HEK293 (cell line): ENCODE measurements at regions not wholly inside any gene's neighbourhood (a gene's known extent, or its start where the extent isn't known, plus 50 kb on each side); places are given as distances from the start of the nearest gene placed in this dataset.
A peak's percentile ranks its signal among the peaks of the same experiment; 100 is the strongest.

ENCODE experiments used
- CTCF ChIA-PET: fragments of 350-600 bp; formaldehyde crosslinking; extraction: SDS; loops from one replicate; lab custom pipeline; 2021; ENCODE audit warnings: antibody characterized with exemption; lab: Yijun Ruan, JAX
- POLR2A ChIA-PET: fragments of 300-600 bp; formaldehyde crosslinking; extraction: SDS; loops from one replicate; lab custom pipeline; 2020; ENCODE audit warnings: antibody characterized with exemption, inconsistent platforms; lab: Yijun Ruan, JAX
- H3K27ac ChIP-seq: fragments of 200-500 bp; sonication (Bioruptor generic); 2 replicates; pipeline ENCODE4 v1.5.1; 2014; ENCODE audit warnings: low read depth, low read length, control low read depth, inconsistent platforms; ENCODE audit errors: extremely low read depth
- H3K36me3 ChIP-seq, 2 experiments: fragments of 200-500 bp in 1 of 2; sonication (Bioruptor generic) in 1 of 2; 1 replicate in 1 of 2; 2 replicates in 1 of 2; pipeline ENCODE4 v1.5.1; 2014 to 2017; ENCODE audit warnings: inconsistent platforms in 2 of 2, low read length in 2 of 2; ENCODE audit not compliant: control insufficient read depth in 2 of 2, insufficient read depth in 1 of 2
- H3K4me1 ChIP-seq: fragments of 200-500 bp; sonication (Bioruptor generic); 2 replicates; pipeline ENCODE4 v1.5.1; 2014; ENCODE audit warnings: mild to moderate bottlenecking, low read length, inconsistent platforms; ENCODE audit not compliant: control insufficient read depth, insufficient read depth
- H3K4me3 ChIP-seq: 2 replicates; pipeline ENCODE4 v1.5.1; 2011; ENCODE audit warnings: low read depth, mild to moderate bottlenecking, control low read depth, low read length, moderate library complexity
- H3K9me3 ChIP-seq: fragments of 200-500 bp; sonication (Bioruptor generic); 2 replicates; pipeline ENCODE4 v1.5.1; 2014; ENCODE audit warnings: low read depth, low read length, inconsistent platforms; ENCODE audit not compliant: control insufficient read depth, insufficient read depth
- BCL11A ChIP-seq: fragments of 450-650 bp; formaldehyde crosslinking; IDR thresholded peaks from 2 replicates; pipeline ENCODE4 v1.5.1; 2016; ENCODE audit warnings: low read depth, missing biosample characterization, missing genetic modification characterization
- INSM2 ChIP-seq: fragments of 450-650 bp; formaldehyde crosslinking; IDR thresholded peaks from 2 replicates; pipeline ENCODE4 v1.5.1; 2016; ENCODE audit warnings: missing biosample characterization, missing genetic modification characterization
- KLF9 ChIP-seq: fragments of 450-650 bp; formaldehyde crosslinking; IDR thresholded peaks from 2 replicates; pipeline ENCODE4 v1.5.1; 2016; ENCODE audit warnings: missing biosample characterization, missing genetic modification characterization, low read depth
- REST ChIP-seq: fragments of 450-650 bp; formaldehyde crosslinking; IDR thresholded peaks from 2 replicates; pipeline ENCODE4 v1.5.1; 2016; ENCODE audit warnings: missing biosample characterization, missing genetic modification characterization
- SP3 ChIP-seq: fragments of 450-650 bp; formaldehyde crosslinking; IDR thresholded peaks from 2 replicates; pipeline ENCODE4 v1.5.1; 2016; ENCODE audit warnings: missing biosample characterization, missing genetic modification characterization
- WT1 ChIP-seq: fragments of 450-650 bp; formaldehyde crosslinking; IDR thresholded peaks from 2 replicates; pipeline ENCODE4 v1.5.1; 2016; ENCODE audit warnings: missing biosample characterization, missing genetic modification characterization
- YY2 ChIP-seq: fragments of 450-650 bp; formaldehyde crosslinking; IDR thresholded peaks from 2 replicates; pipeline ENCODE4 v1.5.1; 2016; ENCODE audit warnings: missing biosample characterization, missing genetic modification characterization
- ZBTB17 ChIP-seq: fragments of 450-650 bp; formaldehyde crosslinking; IDR thresholded peaks from 2 replicates; pipeline ENCODE4 v1.5.1; 2016; ENCODE audit warnings: missing biosample characterization, missing genetic modification characterization
- ZBTB8A ChIP-seq: fragments of 450-650 bp; formaldehyde crosslinking; IDR thresholded peaks from 2 replicates; pipeline ENCODE4 v1.5.1; 2016; ENCODE audit warnings: missing biosample characterization, missing genetic modification characterization
- ZEB2 ChIP-seq: fragments of 450-650 bp; formaldehyde crosslinking; IDR thresholded peaks from 2 replicates; pipeline ENCODE4 v1.5.1; 2016; ENCODE audit warnings: missing biosample characterization, missing genetic modification characterization
- ZFP41 ChIP-seq: fragments of 450-650 bp; formaldehyde crosslinking; IDR thresholded peaks from 2 replicates; pipeline ENCODE4 v1.5.1; 2016; ENCODE audit warnings: missing biosample characterization, missing genetic modification characterization, borderline replicate concordance
- ZNF155 ChIP-seq: fragments of 450-650 bp; formaldehyde crosslinking; IDR thresholded peaks from 2 replicates; pipeline ENCODE4 v1.5.1; 2016; ENCODE audit warnings: missing biosample characterization, missing genetic modification characterization
- ZNF223 ChIP-seq: fragments of 450-650 bp; formaldehyde crosslinking; IDR thresholded peaks from 2 replicates; pipeline ENCODE4 v1.5.1; 2016; ENCODE audit warnings: missing biosample characterization, missing genetic modification characterization
- ZNF23 ChIP-seq: fragments of 450-650 bp; formaldehyde crosslinking; IDR thresholded peaks from 2 replicates; pipeline ENCODE4 v1.5.1; 2016; ENCODE audit warnings: missing biosample characterization, missing genetic modification characterization, borderline replicate concordance
- ZNF24 ChIP-seq: fragments of 450-650 bp; formaldehyde crosslinking; IDR thresholded peaks from 2 replicates; pipeline ENCODE4 v1.5.1; 2016; ENCODE audit warnings: missing biosample characterization, missing genetic modification characterization
- ZNF274 ChIP-seq, 2 experiments: fragments of 200-500 bp in 1 of 2; fragments of 450-650 bp in 1 of 2; sonication (Bioruptor generic) in 1 of 2; formaldehyde crosslinking in 1 of 2; IDR thresholded peaks; 2 replicates each; pipeline versions ENCODE4 v1.5.1 to v1.6.1; 2014 to 2016; ENCODE audit warnings: borderline replicate concordance in 1 of 2, inconsistent platforms in 1 of 2, low read length in 1 of 2, missing biosample characterization in 1 of 2, missing genetic modification characterization in 1 of 2
- ZNF280D ChIP-seq: fragments of 450-650 bp; formaldehyde crosslinking; IDR thresholded peaks from 2 replicates; pipeline ENCODE4 v1.5.1; 2016; ENCODE audit warnings: missing biosample characterization, missing genetic modification characterization
- ZNF292 ChIP-seq: fragments of 450-650 bp; formaldehyde crosslinking; IDR thresholded peaks from 2 replicates; pipeline ENCODE4 v1.5.1; 2016; ENCODE audit warnings: low read depth, missing biosample characterization, missing genetic modification characterization, borderline replicate concordance
- ZNF473 ChIP-seq: fragments of 450-650 bp; formaldehyde crosslinking; IDR thresholded peaks from 2 replicates; pipeline ENCODE4 v1.5.1; 2017; ENCODE audit warnings: missing biosample characterization, missing genetic modification characterization
- ZNF510 ChIP-seq: fragments of 450-650 bp; formaldehyde crosslinking; IDR thresholded peaks from 2 replicates; pipeline ENCODE4 v1.5.1; 2018; ENCODE audit warnings: mild to moderate bottlenecking, missing genetic modification characterization, missing biosample characterization; ENCODE audit not compliant: insufficient replicate concordance
- ZNF596 ChIP-seq: fragments of 450-650 bp; IDR thresholded peaks from 2 replicates; pipeline ENCODE4 v1.5.0; 2018; ENCODE audit warnings: missing biosample characterization, mild to moderate bottlenecking, missing genetic modification characterization, moderate library complexity
- ZNF610 ChIP-seq: fragments of 450-650 bp; formaldehyde crosslinking; IDR thresholded peaks from 2 replicates; pipeline ENCODE4 v1.5.1; 2016; ENCODE audit warnings: missing biosample characterization, missing genetic modification characterization, borderline replicate concordance

- peak; percentile 60; the same call in 1 of the 2 replicates for TF ChIP-seq INSM2 (tag by site-specific recombination)
- TF ChIP-seq ZBTB17: peak; percentile 39; the same call in 1 of the 2 replicates
- no peak for TF ChIP-seq ZNF596 (tag by site-specific recombination)
- no peak for TF ChIP-seq YY2 (tag by site-specific recombination)
- peak; percentile 97 for TF ChIP-seq ZBTB8A
- TF ChIP-seq ZNF610 (tag by site-specific recombination): 0 out of 2 replicates have a peak, but pooled peaks have one; percentile 43
- TF ChIP-seq REST (tag by site-specific recombination): no peak
These were observed 155.3 kb upstream of the MAFB start (continued) for GRCh38 chr20:40844332-40844731.

GRCh38 chr20:40848096-40848495 is 159.1 kb upstream of the MAFB start:
- TF ChIP-seq ZNF510: no peak
- TF ChIP-seq ZNF274 (IDR thresholded peaks at IDR 0.05; ENCODE audit: low read length): no peak
- TF ChIP-seq ZNF274 (tag by site-specific recombination; IDR thresholded peaks at IDR 0.05; ENCODE audit: borderline replicate concordance): no peak
- TF ChIP-seq ZNF24: no peak
- H3K36me3 ChIP-seq: no peaks in the 10 kb centered on the region
- H3K9me3 ChIP-seq: no peaks in the 10 kb centered on the region
- ChIA-PET CTCF (no interaction called here), POLR2A (no interaction called here)
- peaks cover 7% of the 10 kb centered on the region for H3K4me1 ChIP-seq
- no peak overlapping the region for H3K27ac ChIP-seq
- no peak overlapping the region for H3K4me3 ChIP-seq

- ChIA-PET CTCF (no interaction called here), POLR2A (no interaction called here)
- Histone ChIP-seq H3K4me1 (peaks cover 7% of the 10 kb centered on the region), H3K4me3 (no peak overlapping the region), H3K9me3 (no peaks in the 10 kb centered on the region), H3K36me3 (no peaks in the 10 kb centered on the region), H3K27ac (no peak overlapping the region)
- no peak for TF ChIP-seq ZNF155 (tag by site-specific recombination)
- TF ChIP-seq ZNF292 (tag by site-specific recombination): no peak
- no peak for TF ChIP-seq SP3 (tag by site-specific recombination)
- no peak for TF ChIP-seq ZNF23 (tag by site-specific recombination)
- TF ChIP-seq ZNF223: no peak
- TF ChIP-seq WT1 (tag by site-specific recombination): no peak
- no peak for TF ChIP-seq ZNF280D (tag by site-specific recombination)
- no peak for TF ChIP-seq ZFP41
- no peak for TF ChIP-seq ZEB2 (tag by site-specific recombination)
- no peak for TF ChIP-seq KLF9
- no peak for TF ChIP-seq ZNF473 (tag by site-specific recombination)
- no peak for TF ChIP-seq BCL11A (tag by site-specific recombination)
- TF ChIP-seq, all 188 proteins: peak for 0
These were observed 159.5 kb upstream of the MAFB start for GRCh38 chr20:40848526-40848925.
